HepG2 (cell line): ENCODE measurements at regions not wholly inside any gene's neighbourhood (a gene's known extent, or its start where the extent isn't known, plus 50 kb on each side); places are given as distances from the start of the nearest gene placed in this dataset.

Experiments used
- ATAC-seq: fragments of 200-7000 bp; cut with Tn5 transposase; 3 replicates; pipeline ENCODE4 v1.9.1; 2020; ENCODE audit warnings: mild to moderate bottlenecking, moderate library complexity
- BruUV-seq: library from RNA; stranded (reverse); fragments of 400-500 nt; replicated peaks from 2 replicates; lab custom pipeline; 2021; lab: Mats Ljungman, UMichigan
- CTCF ChIA-PET: fragments of 300-600 bp; formaldehyde crosslinking; extraction: SDS; loops from one replicate; lab custom pipeline; 2021; ENCODE audit warnings: low total read pairs, inconsistent platforms, low intra/inter-chr PET ratio; lab: Yijun Ruan, JAX
- POLR2A ChIA-PET: fragments of 350-600 bp; sonication (Branson Sonifier 250); formaldehyde crosslinking; loops from one replicate; lab custom pipeline; 2020; ENCODE audit warnings: antibody characterized with exemption, inconsistent platforms; lab: Yijun Ruan, JAX
- DNase-seq: peaks from one replicate; pipeline ENCODE4 v3.0.0-alpha.2; 2015; ENCODE audit warnings: low spot score
- FAIRE-seq: peaks from 3 replicates; lab custom pipeline; 2011; peaks lifted over from hg19 to GRCh38; lab: Jason Lieb, UNC
- H2AFZ ChIP-seq: one replicate; pipeline ENCODE4 v1.6.1; 2011; ENCODE audit warnings: low read length, inconsistent platforms
- H3K27ac ChIP-seq: fragments of 300-600 bp; 3 replicates; pipeline ENCODE4 v1.8.0; 2011; ENCODE audit warnings: mixed run types, mild to moderate bottlenecking, mixed read lengths, low read length, inconsistent platforms; ENCODE audit not compliant: insufficient read depth; ENCODE audit errors: extremely low read length
- H3K27me3 ChIP-seq, 2 experiments: fragments of 200-600 bp in 1 of 2; 2 replicates in 1 of 2; 3 replicates in 1 of 2; pipeline versions ENCODE4 v1.6.0 to v1.8.0; 2011; ENCODE audit warnings: low read length in 2 of 2, mild to moderate bottlenecking in 2 of 2, moderate library complexity in 2 of 2, inconsistent platforms in 1 of 2; ENCODE audit not compliant: insufficient read depth in 2 of 2, control insufficient read depth in 1 of 2
- H3K36me3 ChIP-seq, 2 experiments: fragments of 200-600 bp in 1 of 2; replicated peaks in 1 of 2; 2 replicates in 1 of 2; 3 replicates in 1 of 2; pipeline versions ENCODE4 v1.5.1 to v1.8.0; 2011; ENCODE audit warnings: low read length in 2 of 2, inconsistent platforms in 1 of 2; ENCODE audit not compliant: insufficient read depth in 2 of 2, control insufficient read depth in 1 of 2
- H3K4me1 ChIP-seq: 2 replicates; pipeline ENCODE4 v1.5.1; 2012; ENCODE audit warnings: low read length, inconsistent platforms; ENCODE audit not compliant: insufficient read depth
- H3K4me2 ChIP-seq: 2 replicates; pipeline ENCODE4 v1.6.0; 2011; ENCODE audit warnings: low read depth, low read length, inconsistent platforms
- H3K4me3 ChIP-seq, 3 experiments: fragments of 200-600 bp in 1 of 3; sonication (generic), shearing (Covaris generic) in 1 of 3; replicated peaks in 1 of 3; 2 replicates each; pipeline ENCODE4 v1.5.1; 2011 to 2016; ENCODE audit warnings: low read length in 3 of 3, inconsistent platforms in 2 of 3, low read depth in 2 of 3, mild to moderate bottlenecking in 2 of 3, control low read depth in 1 of 3, mixed read lengths in 1 of 3; ENCODE audit not compliant: insufficient read depth in 1 of 3
- H3K79me2 ChIP-seq: one replicate; pipeline ENCODE4 v1.6.1; 2011; ENCODE audit warnings: low read length, inconsistent platforms; ENCODE audit not compliant: insufficient read depth
- H3K9ac ChIP-seq: 2 replicates; pipeline ENCODE4 v1.6.0; 2011; ENCODE audit warnings: mild to moderate bottlenecking, low read depth, low read length, inconsistent platforms; ENCODE audit not compliant: insufficient read depth
- H3K9me3 ChIP-seq: 2 replicates; pipeline ENCODE4 v1.5.1; 2012; ENCODE audit warnings: mild to moderate bottlenecking, low read length
- H4K20me1 ChIP-seq: 2 replicates; pipeline ENCODE4 v1.6.0; 2011; ENCODE audit warnings: inconsistent platforms, mild to moderate bottlenecking, low read length, moderate library complexity; ENCODE audit not compliant: insufficient read depth
- FIP1L1 ChIP-seq: fragments of 200-400 bp; formaldehyde crosslinking; IDR thresholded peaks from 2 replicates; pipeline ENCODE4 v1.6.1; 2018; ENCODE audit warnings: low read depth, mild to moderate bottlenecking, low read length, moderate library complexity, borderline replicate concordance; ENCODE audit not compliant: insufficient read depth
- LCORL ChIP-seq, 2 experiments: fragments of 450-650 bp in 1 of 2; sonication (generic) in 1 of 2; formaldehyde crosslinking in 1 of 2; IDR thresholded peaks; 2 replicates each; pipeline versions ENCODE4 v1.5.0 to v1.6.1; 2017 to 2020; ENCODE audit warnings: antibody characterized with exemption in 1 of 2, missing genetic modification reagents in 1 of 2
- MBNL3 ChIP-seq: fragments of 250-450 bp; sonication (Bioruptor Pico); conservative IDR thresholded peaks from 2 replicates; pipeline ENCODE4 v1.8.0; 2022; ENCODE audit warnings: mild to moderate bottlenecking, inconsistent platforms
- SOX13 ChIP-seq, 3 experiments: fragments of 450-650 bp in 1 of 3; sonication (generic) in 1 of 3; formaldehyde crosslinking in 1 of 3; IDR thresholded peaks in 2 of 3; conservative IDR thresholded peaks in 1 of 3; 2 replicates each; pipeline versions ENCODE4 v1.5.0 to v1.6.1; 2016 to 2020; ENCODE audit warnings: antibody characterized with exemption in 1 of 3, mild to moderate bottlenecking in 1 of 3, missing compliant biosample characterization in 1 of 3, missing genetic modification reagents in 1 of 3, moderate library complexity in 1 of 3
- ZNF557 ChIP-seq: sonication (generic); formaldehyde crosslinking; IDR thresholded peaks from 2 replicates; pipeline ENCODE4 v1.4.0; 2020; ENCODE audit warnings: missing genetic modification reagents
- WGBS: methylation state at CpG from one replicate; pipeline ENCODE4 v1.1.6; 2017; ENCODE audit warnings: low lambda C conversion rate; 5-methylcytosine and 5-hydroxymethylcytosine counted together
- in situ Hi-C: cut with HindIII; loops from 2 replicates; pipeline ENCODE4 v1.10.0; 2017; ENCODE audit warnings: low pct_unique_long_range_greater_than_20kb; ENCODE audit not compliant: extremely low pct_ligation_motif_present
- intact Hi-C: fragments of 100-400 bp; cut with micrococcal nuclease; formaldehyde crosslinking; loops from one replicate; pipeline ENCODE4 v1.10.0; 2022; ENCODE audit not compliant: unreplicated experiment
- TF ChIP-seq, protein P1 (sequence below): sonication (generic); formaldehyde crosslinking; IDR thresholded peaks from 2 replicates; pipeline ENCODE4 v1.5.0; 2020; ENCODE audit warnings: missing genetic modification reagents
- TF ChIP-seq, protein P2 (sequence below): sonication (generic); formaldehyde crosslinking; IDR thresholded peaks from 2 replicates; pipeline ENCODE4 v1.4.0; 2020; ENCODE audit warnings: missing genetic modification reagents
- TF ChIP-seq, protein P3 (sequence below): sonication (generic); formaldehyde crosslinking; IDR thresholded peaks from 2 replicates; pipeline ENCODE4 v1.5.1; 2020; ENCODE audit warnings: mild to moderate bottlenecking, missing genetic modification reagents, moderate library complexity
- TF ChIP-seq, protein P4 (sequence below): sonication (generic); formaldehyde crosslinking; IDR thresholded peaks from 2 replicates; pipeline ENCODE4 v1.5.0; 2020; ENCODE audit warnings: missing genetic modification reagents
- TF ChIP-seq, protein P5 (sequence below): sonication (generic); formaldehyde crosslinking; IDR thresholded peaks from 2 replicates; pipeline ENCODE4 v1.4.0; 2020; ENCODE audit warnings: missing genetic modification reagents, borderline replicate concordance

- ChIA-PET POLR2A (no interaction called here), CTCF (no interaction called here)
- no peaks in the 10 kb centered on the region for H3K9me3 ChIP-seq
- no peak for ATAC-seq
- in situ Hi-C loops (no loop called here), intact Hi-C loops (no loop called here)
- H3K27ac ChIP-seq = no peak overlapping the region
- no peaks in the 10 kb centered on the region for H4K20me1 ChIP-seq
- no peak for DNase-seq
- 40% methylated on average over 6 of the region's 6 CpGs for WGBS
- no peak overlapping the region for H3K9ac ChIP-seq
- no peak for FAIRE-seq
- peaks cover 0 to 8% of the 10 kb centered on the region in 2 experiments; a peak in 1 of 5 replicates for H3K27me3 ChIP-seq
- no peak overlapping the region for H2AFZ ChIP-seq
- H3K4me2 ChIP-seq = no peak overlapping the region
- no TSS peak for BruUV-seq
- no peak overlapping the region for H3K4me3 ChIP-seq
- H3K36me3 ChIP-seq = no peaks in the 10 kb centered on the region
- H3K4me1 ChIP-seq = no peaks in the 10 kb centered on the region
- H3K79me2 ChIP-seq = no peaks in the 10 kb centered on the region
- TF ChIP-seq, protein P1, sequence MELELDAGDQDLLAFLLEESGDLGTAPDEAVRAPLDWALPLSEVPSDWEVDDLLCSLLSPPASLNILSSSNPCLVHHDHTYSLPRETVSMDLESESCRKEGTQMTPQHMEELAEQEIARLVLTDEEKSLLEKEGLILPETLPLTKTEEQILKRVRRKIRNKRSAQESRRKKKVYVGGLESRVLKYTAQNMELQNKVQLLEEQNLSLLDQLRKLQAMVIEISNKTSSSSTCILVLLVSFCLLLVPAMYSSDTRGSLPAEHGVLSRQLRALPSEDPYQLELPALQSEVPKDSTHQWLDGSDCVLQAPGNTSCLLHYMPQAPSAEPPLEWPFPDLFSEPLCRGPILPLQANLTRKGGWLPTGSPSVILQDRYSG (CRISPR knock-in tag) = no peak
- TF ChIP-seq MBNL3 (CRISPR knock-in tag) (no peak), SOX13 (IDR thresholded peaks at IDR 0.05) (no peak), SOX13 (CRISPR knock-in tag; conservative IDR thresholded peaks at IDR 0.05 in 1 of 2, IDR thresholded peaks at IDR 0.05 in 1 of 2) (no peak), FIP1L1 (no peak), ZNF557 (CRISPR knock-in tag) (no peak), LCORL (IDR thresholded peaks at IDR 0.05) (no peak), LCORL (CRISPR knock-in tag; IDR thresholded peaks at IDR 0.05) (no peak)
- TF ChIP-seq, protein P2, sequence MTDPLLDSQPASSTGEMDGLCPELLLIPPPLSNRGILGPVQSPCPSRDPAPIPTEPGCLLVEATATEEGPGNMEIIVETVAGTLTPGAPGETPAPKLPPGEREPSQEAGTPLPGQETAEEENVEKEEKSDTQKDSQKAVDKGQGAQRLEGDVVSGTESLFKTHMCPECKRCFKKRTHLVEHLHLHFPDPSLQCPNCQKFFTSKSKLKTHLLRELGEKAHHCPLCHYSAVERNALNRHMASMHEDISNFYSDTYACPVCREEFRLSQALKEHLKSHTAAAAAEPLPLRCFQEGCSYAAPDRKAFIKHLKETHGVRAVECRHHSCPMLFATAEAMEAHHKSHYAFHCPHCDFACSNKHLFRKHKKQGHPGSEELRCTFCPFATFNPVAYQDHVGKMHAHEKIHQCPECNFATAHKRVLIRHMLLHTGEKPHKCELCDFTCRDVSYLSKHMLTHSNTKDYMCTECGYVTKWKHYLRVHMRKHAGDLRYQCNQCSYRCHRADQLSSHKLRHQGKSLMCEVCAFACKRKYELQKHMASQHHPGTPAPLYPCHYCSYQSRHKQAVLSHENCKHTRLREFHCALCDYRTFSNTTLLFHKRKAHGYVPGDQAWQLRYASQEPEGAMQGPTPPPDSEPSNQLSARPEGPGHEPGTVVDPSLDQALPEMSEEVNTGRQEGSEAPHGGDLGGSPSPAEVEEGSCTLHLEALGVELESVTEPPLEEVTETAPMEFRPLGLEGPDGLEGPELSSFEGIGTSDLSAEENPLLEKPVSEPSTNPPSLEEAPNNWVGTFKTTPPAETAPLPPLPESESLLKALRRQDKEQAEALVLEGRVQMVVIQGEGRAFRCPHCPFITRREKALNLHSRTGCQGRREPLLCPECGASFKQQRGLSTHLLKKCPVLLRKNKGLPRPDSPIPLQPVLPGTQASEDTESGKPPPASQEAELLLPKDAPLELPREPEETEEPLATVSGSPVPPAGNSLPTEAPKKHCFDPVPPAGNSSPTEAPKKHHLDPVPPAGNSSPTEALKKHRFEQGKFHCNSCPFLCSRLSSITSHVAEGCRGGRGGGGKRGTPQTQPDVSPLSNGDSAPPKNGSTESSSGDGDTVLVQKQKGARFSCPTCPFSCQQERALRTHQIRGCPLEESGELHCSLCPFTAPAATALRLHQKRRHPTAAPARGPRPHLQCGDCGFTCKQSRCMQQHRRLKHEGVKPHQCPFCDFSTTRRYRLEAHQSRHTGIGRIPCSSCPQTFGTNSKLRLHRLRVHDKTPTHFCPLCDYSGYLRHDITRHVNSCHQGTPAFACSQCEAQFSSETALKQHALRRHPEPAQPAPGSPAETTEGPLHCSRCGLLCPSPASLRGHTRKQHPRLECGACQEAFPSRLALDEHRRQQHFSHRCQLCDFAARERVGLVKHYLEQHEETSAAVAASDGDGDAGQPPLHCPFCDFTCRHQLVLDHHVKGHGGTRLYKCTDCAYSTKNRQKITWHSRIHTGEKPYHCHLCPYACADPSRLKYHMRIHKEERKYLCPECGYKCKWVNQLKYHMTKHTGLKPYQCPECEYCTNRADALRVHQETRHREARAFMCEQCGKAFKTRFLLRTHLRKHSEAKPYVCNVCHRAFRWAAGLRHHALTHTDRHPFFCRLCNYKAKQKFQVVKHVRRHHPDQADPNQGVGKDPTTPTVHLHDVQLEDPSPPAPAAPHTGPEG = no peak
- TF ChIP-seq, protein P3, sequence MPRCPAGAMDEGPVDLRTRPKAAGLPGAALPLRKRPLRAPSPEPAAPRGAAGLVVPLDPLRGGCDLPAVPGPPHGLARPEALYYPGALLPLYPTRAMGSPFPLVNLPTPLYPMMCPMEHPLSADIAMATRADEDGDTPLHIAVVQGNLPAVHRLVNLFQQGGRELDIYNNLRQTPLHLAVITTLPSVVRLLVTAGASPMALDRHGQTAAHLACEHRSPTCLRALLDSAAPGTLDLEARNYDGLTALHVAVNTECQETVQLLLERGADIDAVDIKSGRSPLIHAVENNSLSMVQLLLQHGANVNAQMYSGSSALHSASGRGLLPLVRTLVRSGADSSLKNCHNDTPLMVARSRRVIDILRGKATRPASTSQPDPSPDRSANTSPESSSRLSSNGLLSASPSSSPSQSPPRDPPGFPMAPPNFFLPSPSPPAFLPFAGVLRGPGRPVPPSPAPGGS (CRISPR knock-in tag) = no peak
- TF ChIP-seq, protein P4, sequence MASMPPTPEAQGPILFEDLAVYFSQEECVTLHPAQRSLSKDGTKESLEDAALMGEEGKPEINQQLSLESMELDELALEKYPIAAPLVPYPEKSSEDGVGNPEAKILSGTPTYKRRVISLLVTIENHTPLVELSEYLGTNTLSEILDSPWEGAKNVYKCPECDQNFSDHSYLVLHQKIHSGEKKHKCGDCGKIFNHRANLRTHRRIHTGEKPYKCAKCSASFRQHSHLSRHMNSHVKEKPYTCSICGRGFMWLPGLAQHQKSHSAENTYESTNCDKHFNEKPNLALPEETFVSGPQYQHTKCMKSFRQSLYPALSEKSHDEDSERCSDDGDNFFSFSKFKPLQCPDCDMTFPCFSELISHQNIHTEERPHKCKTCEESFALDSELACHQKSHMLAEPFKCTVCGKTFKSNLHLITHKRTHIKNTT = no peak
- TF ChIP-seq, protein P5, sequence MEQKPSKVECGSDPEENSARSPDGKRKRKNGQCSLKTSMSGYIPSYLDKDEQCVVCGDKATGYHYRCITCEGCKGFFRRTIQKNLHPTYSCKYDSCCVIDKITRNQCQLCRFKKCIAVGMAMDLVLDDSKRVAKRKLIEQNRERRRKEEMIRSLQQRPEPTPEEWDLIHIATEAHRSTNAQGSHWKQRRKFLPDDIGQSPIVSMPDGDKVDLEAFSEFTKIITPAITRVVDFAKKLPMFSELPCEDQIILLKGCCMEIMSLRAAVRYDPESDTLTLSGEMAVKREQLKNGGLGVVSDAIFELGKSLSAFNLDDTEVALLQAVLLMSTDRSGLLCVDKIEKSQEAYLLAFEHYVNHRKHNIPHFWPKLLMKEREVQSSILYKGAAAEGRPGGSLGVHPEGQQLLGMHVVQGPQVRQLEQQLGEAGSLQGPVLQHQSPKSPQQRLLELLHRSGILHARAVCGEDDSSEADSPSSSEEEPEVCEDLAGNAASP (CRISPR knock-in tag) = no peak
Measured at GRCh38 chr2:62334440-62335058, 138.6 kb downstream of the B3GNT2 start.
